ENCODE measurements at regions not wholly inside any gene's neighbourhood (a gene's known extent, or its start where the extent isn't known, plus 50 kb on each side); places are given as distances from the start of the nearest gene placed in this dataset.

DNA sequence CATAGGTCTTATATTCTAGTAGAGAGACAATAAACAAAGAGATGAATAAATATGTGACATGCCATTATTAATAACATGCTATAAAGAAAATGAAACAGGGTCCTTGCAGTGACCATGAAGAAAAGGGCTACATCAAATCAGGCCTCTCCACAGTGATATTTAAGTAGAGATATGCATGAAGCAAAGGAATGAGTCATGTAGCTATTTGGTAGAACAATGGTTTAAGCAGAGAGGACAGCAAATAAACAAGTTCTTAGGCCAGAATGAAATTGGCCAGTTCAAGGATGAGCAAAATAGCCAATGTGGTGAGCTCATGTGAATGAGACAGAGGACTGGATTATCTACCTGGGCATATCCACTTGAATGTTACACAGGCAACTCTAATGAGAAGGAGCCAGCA lies 172.2 kb upstream of the FERD3L start:
- TF ChIP-seq CTCF (IDR thresholded peaks at IDR 0.05) (no peak), POLR2AphosphoS5 (IDR thresholded peaks at IDR 0.05) (no peak), POLR2A (IDR thresholded peaks at IDR 0.05) (no peak), EP300 (IDR thresholded peaks at IDR 0.05) (no peak)

DNA sequence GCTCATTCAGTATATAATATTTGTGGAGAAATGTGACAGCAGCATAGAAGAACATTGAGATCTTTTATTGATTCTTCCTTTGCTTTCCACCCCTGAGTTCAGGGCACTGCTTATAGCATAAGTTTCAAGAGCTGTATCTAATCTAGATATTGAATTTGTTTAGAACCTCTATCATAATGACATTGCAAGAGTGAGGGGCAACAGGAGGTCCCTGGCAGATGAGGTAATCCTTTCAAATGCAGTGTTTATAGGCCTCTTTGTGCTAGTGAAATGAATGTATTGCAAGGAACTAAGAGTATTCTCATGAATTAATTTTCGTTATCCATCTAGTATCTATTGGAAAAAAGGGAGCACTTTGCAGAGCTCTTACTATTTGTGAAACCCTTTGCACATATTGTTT lies 167.2 kb upstream of the FERD3L start:
- no peak overlapping the region for H3K4me3 ChIP-seq
- no peak overlapping the region for H3K27ac ChIP-seq
- no peak for ATAC-seq
- no peak for TF ChIP-seq POLR2AphosphoS5 (IDR thresholded peaks at IDR 0.05)
- TF ChIP-seq POLR2A (IDR thresholded peaks at IDR 0.05), result no peak
- TF ChIP-seq EP300 (IDR thresholded peaks at IDR 0.05), result no peak
- no peak for TF ChIP-seq CTCF (IDR thresholded peaks at IDR 0.05)
- 77 to 79% methylated on average over 1 of the region's 1 CpG for WGBS, 2 donors (ENCODE audit: low coverage in 1 of 2)
- H3K27me3 ChIP-seq, result no peaks in the 10 kb centered on the region
- no peaks in the 10 kb centered on the region for H3K4me1 ChIP-seq
- no peaks in the 10 kb centered on the region for H3K9me3 ChIP-seq
- H3K36me3 ChIP-seq, result no peaks in the 10 kb centered on the region

More for the DNA sequence above, 172.2 kb upstream of the FERD3L start:
- H3K27ac ChIP-seq, result no peak overlapping the region
- no peaks in the 10 kb centered on the region for H3K9me3 ChIP-seq
- no peak overlapping the region for H3K4me3 ChIP-seq
- H3K27me3 ChIP-seq, result no peaks in the 10 kb centered on the region
- no peak for ATAC-seq
- H3K36me3 ChIP-seq, result no peaks in the 10 kb centered on the region
- no peaks in the 10 kb centered on the region for H3K4me1 ChIP-seq

DNA sequence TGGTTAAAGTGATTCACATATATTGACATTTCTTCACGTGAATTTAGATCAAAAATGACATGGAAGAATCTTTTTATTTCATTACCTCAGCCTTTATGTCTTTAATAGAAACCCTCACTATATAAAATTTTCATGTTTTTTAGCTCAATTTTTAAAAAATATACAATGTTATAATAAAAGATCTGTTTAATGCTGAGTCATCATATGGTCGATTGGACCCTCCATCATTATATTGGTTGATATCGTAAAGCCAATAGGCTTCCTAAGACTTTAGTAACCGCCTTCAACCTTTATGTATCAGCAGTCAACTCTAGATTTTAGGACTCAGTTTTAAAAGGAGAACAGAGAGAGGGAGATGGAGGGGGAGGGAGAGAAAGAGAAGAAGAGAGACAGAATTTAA lies 162.3 kb upstream of the FERD3L start:
- H3K9me3 ChIP-seq, result no peaks in the 10 kb centered on the region
- WGBS, 2 donors (ENCODE audit: low coverage in 1 of 2), result 84 to 89% methylated on average over 4 of the region's 4 CpGs
- no peaks in the 10 kb centered on the region for H3K27me3 ChIP-seq
- no peak for ATAC-seq
- no peaks in the 10 kb centered on the region for H3K4me1 ChIP-seq
- TF ChIP-seq POLR2AphosphoS5 (IDR thresholded peaks at IDR 0.05) (no peak), CTCF (IDR thresholded peaks at IDR 0.05) (no peak), POLR2A (IDR thresholded peaks at IDR 0.05) (no peak), EP300 (IDR thresholded peaks at IDR 0.05) (no peak)
- no peak overlapping the region for H3K4me3 ChIP-seq
- H3K36me3 ChIP-seq, result no peaks in the 10 kb centered on the region
- H3K27ac ChIP-seq, result no peak overlapping the region

GRCh38 chr7:19305698-19306097 lies 160.5 kb upstream of the FERD3L start:
- 31 to 77% methylated on average over 2 of the region's 2 CpGs for WGBS, 2 donors (ENCODE audit: low coverage in 1 of 2)

More at GRCh38 chr7:19305698-19306097, 160.5 kb upstream of the FERD3L start:
- Histone ChIP-seq H3K27ac (no peak overlapping the region), H3K27me3 (no peaks in the 10 kb centered on the region), H3K4me1 (no peaks in the 10 kb centered on the region), H3K36me3 (no peaks in the 10 kb centered on the region), H3K9me3 (no peaks in the 10 kb centered on the region), H3K4me3 (no peak overlapping the region)
- TF ChIP-seq POLR2AphosphoS5 (IDR thresholded peaks at IDR 0.05) (no peak), POLR2A (IDR thresholded peaks at IDR 0.05) (no peak), CTCF (IDR thresholded peaks at IDR 0.05) (no peak), EP300 (IDR thresholded peaks at IDR 0.05) (no peak)
- no peak for ATAC-seq

Measured in gastroesophageal sphincter (tissue), 4 donors.